Islet precursor cell (in vitro differentiated cells): ENCODE measurements at regions not wholly inside any gene's neighbourhood (a gene's known extent, or its start where the extent isn't known, plus 50 kb on each side); places are given as distances from the start of the nearest gene placed in this dataset.

Experiments used
- DNase-seq: peaks from one replicate; pipeline ENCODE4 v3.0.0-alpha.2; 2018

DNA sequence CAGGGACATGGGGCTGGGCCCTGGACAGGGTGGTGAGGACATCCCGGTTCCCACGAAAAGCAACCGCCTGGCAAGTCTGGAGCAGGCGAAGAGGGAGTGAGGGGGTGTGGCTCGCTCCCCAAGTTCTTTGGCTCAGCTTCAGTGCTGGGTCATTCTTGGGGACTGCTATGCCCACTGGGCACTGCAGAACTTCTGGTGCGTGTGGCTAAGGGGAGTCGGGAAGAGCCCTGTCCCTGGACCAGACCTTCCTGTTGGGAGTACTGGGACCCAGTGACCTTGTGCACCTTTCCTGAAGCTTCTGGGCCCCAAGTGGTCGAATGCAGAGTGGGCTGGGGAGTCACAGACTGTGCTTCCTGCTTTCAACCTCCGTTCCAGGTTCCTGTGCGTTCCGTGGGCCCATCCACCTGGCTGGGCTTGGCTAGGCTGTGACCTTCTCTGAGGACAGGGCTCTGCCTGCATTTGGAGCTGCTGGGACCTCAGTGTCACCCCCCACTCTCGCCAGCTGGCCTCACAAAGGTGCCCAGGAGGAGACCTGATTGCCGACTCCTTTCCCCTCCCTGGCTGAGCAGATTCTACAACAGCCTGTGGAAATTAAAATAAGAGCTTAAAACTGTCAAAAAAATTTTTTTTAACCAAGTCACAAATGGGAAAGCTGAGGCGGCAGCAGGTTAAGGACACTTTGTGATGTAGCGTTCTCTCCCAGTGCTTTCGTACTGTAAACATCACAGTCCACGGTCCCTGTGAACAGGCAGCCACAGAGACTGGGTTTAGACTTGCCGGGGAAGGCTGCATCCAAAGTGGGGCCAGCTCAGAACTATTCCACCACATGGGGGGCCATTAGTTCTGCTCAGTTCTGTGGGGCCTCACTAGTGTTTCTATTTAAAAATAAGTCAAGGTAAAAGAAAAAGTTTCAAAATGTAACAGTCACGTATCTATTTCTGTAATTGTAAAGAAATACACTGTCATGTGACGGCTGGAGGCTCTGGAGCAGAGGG, 63.8 kb upstream of the WNT7B start:
- peak; percentile 49 for DNase-seq

GRCh38 chr22:46041642-46042041, 64.7 kb upstream of the WNT7B start:
- no peak for DNase-seq

GRCh38 chr22:46042786-46043185, 65.8 kb upstream of the WNT7B start:
- peak; percentile 49 for DNase-seq

DNA sequence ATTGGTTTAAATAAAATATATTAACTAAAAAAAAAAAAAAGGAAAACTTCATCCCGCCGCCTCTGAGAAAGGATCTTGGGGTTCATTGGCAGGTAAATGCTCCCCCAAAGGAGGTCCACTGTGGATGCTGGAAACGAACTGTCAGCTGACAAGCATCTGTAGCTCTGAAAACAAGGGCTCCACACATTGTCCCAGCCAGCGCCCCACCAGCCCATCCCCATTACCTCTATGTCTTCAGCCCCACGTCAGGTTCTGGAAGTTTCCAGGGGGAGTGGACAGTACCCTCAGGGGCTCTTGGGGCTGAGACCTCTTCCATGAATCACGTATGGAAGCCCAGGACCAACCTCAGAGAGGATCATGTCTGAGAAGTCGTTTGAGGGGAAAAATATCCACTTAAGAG, 66.4 kb upstream of the WNT7B start:
- DNase-seq: peak; percentile 23

- DNase-seq: peak; percentile 61
Measured at GRCh38 chr22:46043816-46044620, 67.1 kb upstream of the WNT7B start.

- DNase-seq: peak; percentile 51
Measured at GRCh38 chr22:46044621-46045458, 67.9 kb upstream of the WNT7B start.

DNA sequence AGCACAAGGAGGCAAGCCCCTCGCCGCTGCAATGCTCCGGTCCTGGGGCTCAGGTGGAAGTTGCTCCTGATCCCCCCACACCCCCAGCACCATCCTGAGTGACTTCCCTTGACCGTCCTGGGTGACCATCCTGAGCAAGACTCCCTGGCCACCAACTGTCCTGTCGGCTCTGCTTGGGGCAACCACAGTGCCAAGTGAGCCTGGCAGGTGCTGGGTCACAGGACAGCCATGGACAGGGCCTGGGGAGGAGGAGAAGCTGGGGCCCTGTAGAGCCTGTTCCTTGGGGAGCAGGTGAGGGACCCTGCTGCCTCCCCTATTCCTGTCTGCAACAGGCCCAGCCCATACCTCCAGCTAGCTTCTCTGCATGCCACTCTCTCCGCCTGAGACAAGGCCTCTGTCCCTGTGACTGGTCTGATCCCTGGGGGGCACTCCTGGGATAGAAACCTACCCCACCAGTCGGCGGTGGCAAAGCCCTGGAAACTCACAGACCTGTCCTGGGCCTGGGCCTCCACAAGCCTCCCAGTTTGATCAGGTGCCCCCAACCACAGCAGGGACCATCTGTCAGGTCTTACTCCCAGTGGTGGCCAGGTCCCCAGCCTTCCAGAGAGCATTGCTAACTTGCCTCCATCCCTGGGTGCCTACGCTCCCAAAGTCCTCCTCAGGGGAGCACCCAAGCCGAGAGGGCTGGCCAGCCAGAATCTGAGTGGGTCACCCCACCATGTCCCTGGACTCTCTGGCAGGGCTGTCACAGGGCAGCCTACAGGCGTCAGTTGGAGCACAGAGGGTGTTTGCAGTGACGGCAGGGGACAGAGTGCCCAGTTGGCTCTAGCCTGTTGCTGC, 68.7 kb upstream of the WNT7B start:
- peak; percentile 52 for DNase-seq

- no peak for DNase-seq
Measured at GRCh38 chr22:46046299-46046685, 69.3 kb upstream of the WNT7B start.

GRCh38 chr22:46047226-46047625, 70.3 kb upstream of the WNT7B start:
- DNase-seq: peak; percentile 31

- peak; percentile 8 for DNase-seq
Measured at GRCh38 chr22:46047841-46048595, 71.1 kb upstream of the WNT7B start.

DNA sequence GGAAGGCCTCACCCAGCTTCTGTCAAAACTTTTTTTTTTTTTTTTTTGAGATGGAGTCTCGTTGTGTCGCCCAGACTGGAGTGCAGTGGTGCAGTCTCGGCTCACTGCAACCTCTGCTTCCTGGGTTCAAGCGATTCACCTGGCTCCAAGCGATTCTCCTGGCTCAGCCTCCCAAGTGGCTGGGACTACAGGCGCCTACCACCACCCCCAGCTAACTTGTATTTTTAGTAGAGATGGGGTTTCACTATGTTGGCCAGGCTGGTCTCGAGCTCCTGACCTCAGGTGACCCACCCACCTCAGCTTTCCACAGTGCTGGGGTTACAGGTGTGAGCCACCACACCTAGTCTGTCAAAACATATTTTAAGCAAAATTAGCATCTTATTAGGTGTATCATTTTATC, 71.7 kb upstream of the WNT7B start:
- DNase-seq: peak; percentile 12

GRCh38 chr22:46049726-46050450, 72.9 kb upstream of the WNT7B start:
- DNase-seq: peak; percentile 42

DNA sequence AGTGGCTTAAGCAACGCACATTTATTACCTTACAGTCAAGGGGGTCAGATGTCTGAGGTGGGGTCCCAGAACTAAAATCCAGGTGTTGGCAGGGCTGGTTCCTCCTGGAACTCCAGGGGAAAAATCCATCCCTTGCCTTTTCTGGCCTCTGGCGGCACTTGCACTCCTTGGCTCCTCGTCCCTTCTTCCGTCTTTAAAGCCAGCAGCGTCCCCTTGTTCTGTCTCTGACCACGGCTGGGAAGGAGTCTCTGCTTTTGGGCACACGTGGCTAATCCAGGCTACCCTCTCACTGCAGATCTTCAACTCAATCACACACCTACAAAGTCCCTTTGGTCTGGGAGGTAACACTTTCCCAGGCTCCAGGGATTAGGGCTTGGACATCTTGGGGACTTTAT, 73.5 kb upstream of the WNT7B start:
- DNase-seq: peak; percentile 37

GRCh38 chr22:46050916-46051614, 74.1 kb upstream of the WNT7B start:
- DNase-seq: peak; percentile 25

GRCh38 chr22:46051646-46052045, 74.7 kb upstream of the WNT7B start:
- no peak for DNase-seq

- peak; percentile 47 for DNase-seq
Measured at GRCh38 chr22:46052331-46052771, 75.4 kb upstream of the WNT7B start.

- DNase-seq: peak; percentile 49
Measured at GRCh38 chr22:46052801-46053562, 76.0 kb upstream of the WNT7B start.

GRCh38 chr22:46053563-46054090, 76.7 kb upstream of the WNT7B start:
- peak; percentile 15 for DNase-seq
